Colonic mucosa (tissue), 4 donors: ENCODE measurements at regions not wholly inside any gene's neighbourhood (a gene's known extent, or its start where the extent isn't known, plus 50 kb on each side); places are given as distances from the start of the nearest gene placed in this dataset.

ENCODE experiments used
- DNase-seq: peaks from one replicate; pipeline ENCODE4 v3.0.0-alpha.2; 2020
- H3K27ac ChIP-seq: fragments of 200-600 bp; one replicate; pipeline ENCODE4 v1.8.0; 2021
- H3K27me3 ChIP-seq: fragments of 200-600 bp; one replicate; pipeline ENCODE4 v1.8.0; 2021
- H3K36me3 ChIP-seq: fragments of 200-600 bp; one replicate; pipeline ENCODE4 v1.8.0; 2021
- H3K4me1 ChIP-seq: fragments of 200-600 bp; one replicate; pipeline ENCODE4 v1.8.0; 2021; ENCODE audit warnings: mild to moderate bottlenecking
- H3K4me3 ChIP-seq: fragments of 200-600 bp; one replicate; pipeline ENCODE4 v1.8.0; 2021
- H3K9ac ChIP-seq, 2 donors: one replicate each; pipeline ENCODE4 v1.7.0; 2013; ENCODE audit warnings: control low read depth in 2 of 2, low read depth in 2 of 2, low read length in 2 of 2
- H3K9me3 ChIP-seq: fragments of 200-600 bp; one replicate; pipeline ENCODE4 v1.8.0; 2021
- intact Hi-C: fragments of 100-400 bp; cut with DNase I; formaldehyde crosslinking; loops from one replicate; pipeline ENCODE4 v1.14.1; 2022
- TF ChIP-seq, protein P1 (sequence below): fragments of 200-600 bp; IDR thresholded peaks from one replicate; pipeline ENCODE4 v1.8.0; 2022; ENCODE audit warnings: antibody characterized with exemption, mild to moderate bottlenecking
- donor health status: healthy.
- donor health status: DM: no; HTN: no; CAD: no.
- donor health status: DM: no; HTN: no; CAD: no.

DNA sequence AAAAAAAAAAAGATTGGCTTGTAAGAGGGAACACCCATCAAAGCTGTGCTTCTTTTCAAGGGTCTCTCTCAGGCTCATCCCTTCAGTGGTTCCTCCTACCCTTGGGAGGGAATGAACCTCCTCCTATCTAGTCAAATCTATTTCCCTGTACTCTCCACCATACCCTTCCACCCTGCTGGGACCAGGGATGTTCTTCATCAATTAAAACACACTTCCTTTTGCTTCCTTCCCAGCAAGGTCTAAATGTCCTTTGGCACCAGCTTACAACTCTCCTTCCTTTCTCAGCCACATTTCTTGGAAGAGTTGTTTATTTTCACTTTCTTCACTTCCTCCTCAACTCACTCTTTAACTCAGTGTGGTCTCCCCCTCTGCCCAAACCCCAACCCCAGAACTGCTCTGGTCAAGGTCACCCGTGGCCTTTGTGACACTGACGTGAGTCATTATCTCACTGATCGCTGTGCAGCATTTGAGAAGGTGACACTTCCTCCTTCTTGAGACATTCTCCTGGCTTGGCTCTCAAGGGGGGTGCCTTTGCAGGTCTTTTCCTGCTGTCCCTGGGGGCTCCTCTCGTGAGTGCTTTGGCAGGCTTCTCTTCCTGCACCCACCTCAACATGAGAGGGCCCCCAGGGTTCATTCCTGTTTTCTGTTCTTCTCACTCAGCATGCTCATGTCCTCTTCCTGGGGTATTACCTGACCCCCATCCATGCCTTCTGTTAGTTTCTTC is 210.5 kb upstream of the TLE3 start:
- Histone ChIP-seq H3K4me1 (no peaks in the 10 kb centered on the region), H3K9me3 (no peaks in the 10 kb centered on the region), H3K9ac (no peak overlapping the region), H3K4me3 (no peak overlapping the region), H3K36me3 (no peaks in the 10 kb centered on the region), H3K27ac (no peak overlapping the region), H3K27me3 (no peaks in the 10 kb centered on the region)
- TF ChIP-seq, protein P1, sequence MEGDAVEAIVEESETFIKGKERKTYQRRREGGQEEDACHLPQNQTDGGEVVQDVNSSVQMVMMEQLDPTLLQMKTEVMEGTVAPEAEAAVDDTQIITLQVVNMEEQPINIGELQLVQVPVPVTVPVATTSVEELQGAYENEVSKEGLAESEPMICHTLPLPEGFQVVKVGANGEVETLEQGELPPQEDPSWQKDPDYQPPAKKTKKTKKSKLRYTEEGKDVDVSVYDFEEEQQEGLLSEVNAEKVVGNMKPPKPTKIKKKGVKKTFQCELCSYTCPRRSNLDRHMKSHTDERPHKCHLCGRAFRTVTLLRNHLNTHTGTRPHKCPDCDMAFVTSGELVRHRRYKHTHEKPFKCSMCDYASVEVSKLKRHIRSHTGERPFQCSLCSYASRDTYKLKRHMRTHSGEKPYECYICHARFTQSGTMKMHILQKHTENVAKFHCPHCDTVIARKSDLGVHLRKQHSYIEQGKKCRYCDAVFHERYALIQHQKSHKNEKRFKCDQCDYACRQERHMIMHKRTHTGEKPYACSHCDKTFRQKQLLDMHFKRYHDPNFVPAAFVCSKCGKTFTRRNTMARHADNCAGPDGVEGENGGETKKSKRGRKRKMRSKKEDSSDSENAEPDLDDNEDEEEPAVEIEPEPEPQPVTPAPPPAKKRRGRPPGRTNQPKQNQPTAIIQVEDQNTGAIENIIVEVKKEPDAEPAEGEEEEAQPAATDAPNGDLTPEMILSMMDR, result no peak
- intact Hi-C loops, result no loop called here
- DNase-seq, result no peak

DNA sequence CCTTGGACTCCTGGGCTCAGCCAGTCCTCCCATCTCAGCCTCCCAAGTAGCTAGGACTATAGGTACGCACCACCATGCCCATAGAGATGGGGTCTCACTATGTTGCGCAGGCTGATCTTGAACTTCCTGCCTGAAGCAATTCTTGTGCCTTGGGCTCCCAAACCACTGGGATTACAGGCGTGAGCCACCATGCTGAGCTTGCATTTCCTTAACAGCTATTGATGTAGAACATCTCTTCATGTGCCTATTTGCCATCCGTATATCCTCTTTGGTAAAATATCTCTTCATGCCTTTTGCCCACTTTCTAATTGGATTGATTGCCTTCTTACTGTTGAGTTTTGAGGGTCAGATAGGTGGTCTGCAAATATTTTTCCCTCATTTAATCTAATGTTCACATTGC is 208.9 kb upstream of the TLE3 start:
- Histone ChIP-seq H3K9me3 (no peaks in the 10 kb centered on the region), H3K9ac (no peak overlapping the region), H3K4me3 (no peak overlapping the region), H3K36me3 (no peaks in the 10 kb centered on the region), H3K27me3 (no peaks in the 10 kb centered on the region), H3K4me1 (no peaks in the 10 kb centered on the region), H3K27ac (no peak overlapping the region)
- TF ChIP-seq, protein P1, result no peak
- DNase-seq, result no peak
- intact Hi-C loops, result no loop called here

- no peak for DNase-seq
- H3K9ac ChIP-seq, result no peak overlapping the region
- no peak overlapping the region for H3K27ac ChIP-seq
- no peaks in the 10 kb centered on the region for H3K27me3 ChIP-seq
- TF ChIP-seq, protein P1, result no peak
- H3K36me3 ChIP-seq, result no peaks in the 10 kb centered on the region
- no peaks in the 10 kb centered on the region for H3K9me3 ChIP-seq
- no peaks in the 10 kb centered on the region for H3K4me1 ChIP-seq
- no peak overlapping the region for H3K4me3 ChIP-seq
- intact Hi-C loops, result no loop called here
Measured at GRCh38 chr15:70306081-70306480, 208.4 kb upstream of the TLE3 start.

DNA sequence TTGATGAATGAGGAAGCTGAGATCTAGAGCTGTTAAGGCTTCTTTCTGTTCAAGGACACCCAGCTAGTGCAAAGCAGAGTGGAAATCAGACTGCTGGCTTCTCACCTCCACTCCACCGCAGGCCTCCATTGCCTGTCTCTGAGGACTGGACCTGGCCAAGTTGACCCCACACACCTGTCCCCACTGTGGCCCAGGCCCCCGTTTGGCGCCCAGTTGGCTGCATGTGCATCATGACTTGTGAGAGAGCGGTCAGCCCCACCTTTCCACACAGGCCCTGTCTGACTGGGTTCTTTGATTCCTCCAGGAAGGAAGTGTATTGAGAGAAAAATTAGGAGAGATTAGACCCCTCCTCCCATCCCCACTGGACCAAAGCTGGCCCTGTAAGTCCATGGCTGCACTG is 206.3 kb upstream of the TLE3 start:
- intact Hi-C loops, result no loop called here
- H3K36me3 ChIP-seq, result no peaks in the 10 kb centered on the region
- H3K27me3 ChIP-seq, result no peaks in the 10 kb centered on the region
- no peaks in the 10 kb centered on the region for H3K9me3 ChIP-seq
- no peak overlapping the region for H3K9ac ChIP-seq
- no peak overlapping the region for H3K4me3 ChIP-seq
- H3K27ac ChIP-seq, result no peak overlapping the region
- no peak for DNase-seq
- TF ChIP-seq, protein P1, result no peak
- no peaks in the 10 kb centered on the region for H3K4me1 ChIP-seq

GRCh38 chr15:70302360-70302759 is 204.6 kb upstream of the TLE3 start:
- intact Hi-C loops, result no loop called here
- TF ChIP-seq, protein P1, result no peak
- H3K36me3 ChIP-seq, result no peaks in the 10 kb centered on the region

More at GRCh38 chr15:70302360-70302759, 204.6 kb upstream of the TLE3 start:
- no peak for DNase-seq
- no peaks in the 10 kb centered on the region for H3K9me3 ChIP-seq
- no peak overlapping the region for H3K4me3 ChIP-seq
- no peaks in the 10 kb centered on the region for H3K27me3 ChIP-seq
- no peak overlapping the region for H3K9ac ChIP-seq
- no peaks in the 10 kb centered on the region for H3K4me1 ChIP-seq
- no peak overlapping the region for H3K27ac ChIP-seq
